22Rv1 (cell line): ENCODE measurements at regions not wholly inside any gene's neighbourhood (a gene's known extent, or its start where the extent isn't known, plus 50 kb on each side); places are given as distances from the start of the nearest gene placed in this dataset.

Source experiments
- H3K27ac ChIP-seq: fragments of 450-650 bp; 2 replicates; pipeline ENCODE4 v1.5.1; 2017
- ZFX ChIP-seq: fragments of 450-650 bp; IDR thresholded peaks from 2 replicates; pipeline ENCODE4 v1.6.1; 2017; ENCODE audit warnings: antibody characterized with exemption, borderline replicate concordance
- TF ChIP-seq, protein P1 (sequence below): fragments of 450-650 bp; IDR thresholded peaks from 2 replicates; pipeline ENCODE4 v1.5.1; 2017; ENCODE audit warnings: mild to moderate bottlenecking

DNA sequence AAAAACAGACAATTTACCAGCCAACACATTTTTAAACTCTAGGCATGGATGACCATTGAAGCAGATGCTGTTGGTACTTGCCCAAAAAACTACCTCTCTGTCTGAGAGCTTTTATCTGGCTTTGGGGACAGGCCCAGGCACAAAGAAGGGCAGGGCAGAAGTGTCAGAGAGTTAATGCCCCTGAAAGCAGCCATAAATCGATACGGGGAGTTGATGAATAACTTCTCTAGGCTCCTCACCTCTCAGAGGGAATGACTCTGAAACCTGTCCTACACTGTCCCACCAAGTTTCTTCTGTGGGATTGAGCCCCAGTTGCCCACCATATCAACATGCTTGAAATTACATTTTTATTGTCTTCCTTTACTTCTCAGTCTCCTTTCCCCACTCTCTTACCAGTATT, 113.0 kb upstream of the DAAM1 start:
- H3K27ac ChIP-seq = no peak overlapping the region
- TF ChIP-seq, protein P1, sequence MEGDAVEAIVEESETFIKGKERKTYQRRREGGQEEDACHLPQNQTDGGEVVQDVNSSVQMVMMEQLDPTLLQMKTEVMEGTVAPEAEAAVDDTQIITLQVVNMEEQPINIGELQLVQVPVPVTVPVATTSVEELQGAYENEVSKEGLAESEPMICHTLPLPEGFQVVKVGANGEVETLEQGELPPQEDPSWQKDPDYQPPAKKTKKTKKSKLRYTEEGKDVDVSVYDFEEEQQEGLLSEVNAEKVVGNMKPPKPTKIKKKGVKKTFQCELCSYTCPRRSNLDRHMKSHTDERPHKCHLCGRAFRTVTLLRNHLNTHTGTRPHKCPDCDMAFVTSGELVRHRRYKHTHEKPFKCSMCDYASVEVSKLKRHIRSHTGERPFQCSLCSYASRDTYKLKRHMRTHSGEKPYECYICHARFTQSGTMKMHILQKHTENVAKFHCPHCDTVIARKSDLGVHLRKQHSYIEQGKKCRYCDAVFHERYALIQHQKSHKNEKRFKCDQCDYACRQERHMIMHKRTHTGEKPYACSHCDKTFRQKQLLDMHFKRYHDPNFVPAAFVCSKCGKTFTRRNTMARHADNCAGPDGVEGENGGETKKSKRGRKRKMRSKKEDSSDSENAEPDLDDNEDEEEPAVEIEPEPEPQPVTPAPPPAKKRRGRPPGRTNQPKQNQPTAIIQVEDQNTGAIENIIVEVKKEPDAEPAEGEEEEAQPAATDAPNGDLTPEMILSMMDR = no peak
- TF ChIP-seq ZFX = no peak

DNA sequence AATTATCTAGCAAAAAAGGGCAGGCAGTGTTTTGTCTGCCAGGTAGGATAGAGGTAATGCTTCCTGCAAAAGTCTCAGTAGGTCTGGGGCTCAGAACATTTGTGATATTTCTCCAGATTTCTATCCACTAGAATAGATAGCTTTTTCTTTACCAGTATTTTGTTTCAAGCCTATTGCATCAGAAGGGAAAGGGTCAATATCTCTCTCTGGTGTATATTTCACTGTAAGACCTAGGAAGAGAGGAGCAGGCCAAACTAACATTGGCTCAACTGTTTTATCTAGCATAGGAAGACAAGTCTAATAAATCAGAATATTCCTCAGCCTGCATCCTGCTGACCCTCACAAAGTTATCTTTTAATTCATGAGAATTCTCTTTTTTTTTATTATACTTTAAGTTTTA, 106.7 kb upstream of the DAAM1 start:
- no peak for TF ChIP-seq ZFX
- TF ChIP-seq, protein P1 = no peak
- no peak overlapping the region for H3K27ac ChIP-seq

DNA sequence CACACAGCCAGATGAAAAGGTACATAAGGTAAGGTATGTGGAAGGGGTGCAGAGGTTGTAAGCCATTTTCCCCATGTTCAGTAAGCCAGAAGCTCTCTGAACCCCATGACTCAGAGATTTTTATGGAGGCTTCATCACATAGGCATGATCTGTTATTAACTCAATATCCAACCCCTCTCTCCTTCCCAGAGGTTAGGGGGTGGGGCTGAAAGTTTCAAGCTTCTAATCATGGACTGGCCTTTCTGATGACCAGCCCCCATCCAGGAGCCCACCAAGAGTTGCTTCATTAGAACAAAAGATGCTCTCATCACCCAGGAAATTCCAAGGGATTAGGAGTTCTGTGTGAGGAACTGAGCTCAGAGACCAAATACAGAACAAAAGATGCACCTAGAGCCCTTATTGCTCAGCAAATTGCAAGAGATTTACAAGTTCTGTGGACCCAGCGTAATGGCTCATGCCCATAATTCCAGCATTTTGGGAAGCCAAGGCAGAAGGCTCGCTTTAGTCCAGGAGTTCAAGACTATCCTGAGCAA, 103.2 kb upstream of the DAAM1 start:
- no peak overlapping the region for H3K27ac ChIP-seq
- TF ChIP-seq ZFX = no peak
- TF ChIP-seq, protein P1 = no peak

DNA sequence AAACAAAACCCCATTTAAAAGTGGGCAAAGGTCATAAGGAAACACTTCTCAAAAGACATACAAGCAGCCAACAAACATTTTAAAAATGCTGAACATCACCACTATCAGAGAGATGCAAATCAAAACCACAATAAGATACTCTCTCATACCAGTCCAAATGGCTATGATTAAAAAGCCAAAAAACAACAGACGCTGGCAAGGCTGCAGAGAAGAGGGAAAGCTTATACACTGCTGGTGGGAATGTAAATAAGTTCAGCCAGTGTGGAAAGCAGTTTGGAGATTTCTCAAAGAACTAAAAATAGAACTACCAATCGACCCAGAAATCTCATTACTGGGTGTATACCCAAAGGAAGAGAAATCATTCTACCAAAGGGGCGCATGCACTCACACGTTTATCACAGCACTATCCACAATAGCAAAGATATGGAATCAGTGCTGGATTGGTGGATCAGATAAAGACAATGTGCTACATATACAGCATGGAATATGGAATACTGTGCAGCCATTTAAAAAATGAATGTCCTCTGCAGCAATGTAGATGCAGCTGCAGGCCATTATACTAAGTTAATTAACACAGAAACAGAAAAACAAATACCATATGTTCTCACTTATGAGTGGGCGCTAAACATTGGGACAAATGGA, 102.1 kb upstream of the DAAM1 start:
- no peak overlapping the region for H3K27ac ChIP-seq
- TF ChIP-seq, protein P1 = no peak
- no peak for TF ChIP-seq ZFX

DNA sequence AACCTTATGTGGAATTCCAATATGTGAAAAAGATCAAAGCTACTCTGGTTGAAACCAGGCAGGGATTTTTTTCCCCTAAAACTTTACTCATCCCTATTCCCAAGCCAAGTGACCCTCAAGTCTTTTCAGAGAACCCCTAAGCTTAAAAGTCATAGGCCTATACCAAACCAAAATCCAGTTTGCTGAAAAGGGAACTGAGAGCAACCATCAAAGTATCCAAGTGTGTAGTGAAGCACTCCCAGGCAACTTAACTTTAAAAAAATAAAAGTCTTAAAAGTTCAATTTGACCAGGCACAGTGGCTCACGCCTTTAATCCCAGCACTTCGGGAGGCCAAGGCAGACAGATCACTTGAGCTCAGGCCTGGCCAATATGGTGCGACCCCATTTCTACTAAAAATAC, 101.2 kb upstream of the DAAM1 start:
- no peak for TF ChIP-seq ZFX
- TF ChIP-seq, protein P1 = no peak

DNA sequence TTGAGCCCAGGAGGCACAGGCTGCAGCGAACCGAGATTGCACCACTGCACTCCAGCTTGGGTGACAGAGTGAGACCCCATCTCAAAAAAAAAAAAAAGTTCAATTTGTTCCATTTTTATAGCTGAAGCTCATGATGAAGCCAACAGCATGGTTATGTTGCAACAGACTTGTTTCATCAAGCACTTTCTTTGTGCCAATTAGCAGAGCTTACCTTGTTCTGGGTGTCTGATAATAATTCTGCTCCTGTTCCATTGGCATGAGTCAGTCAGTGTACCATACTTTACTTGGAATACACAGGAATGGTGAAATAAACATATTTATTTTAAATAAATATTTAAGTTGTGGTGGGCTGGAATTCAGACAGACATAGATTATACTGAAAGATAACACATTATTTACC, 100.8 kb upstream of the DAAM1 start:
- no peak overlapping the region for H3K27ac ChIP-seq
- TF ChIP-seq, protein P1 = no peak
- no peak for TF ChIP-seq ZFX

More for the DNA sequence above, 101.2 kb upstream of the DAAM1 start:
- H3K27ac ChIP-seq = no peak overlapping the region

DNA sequence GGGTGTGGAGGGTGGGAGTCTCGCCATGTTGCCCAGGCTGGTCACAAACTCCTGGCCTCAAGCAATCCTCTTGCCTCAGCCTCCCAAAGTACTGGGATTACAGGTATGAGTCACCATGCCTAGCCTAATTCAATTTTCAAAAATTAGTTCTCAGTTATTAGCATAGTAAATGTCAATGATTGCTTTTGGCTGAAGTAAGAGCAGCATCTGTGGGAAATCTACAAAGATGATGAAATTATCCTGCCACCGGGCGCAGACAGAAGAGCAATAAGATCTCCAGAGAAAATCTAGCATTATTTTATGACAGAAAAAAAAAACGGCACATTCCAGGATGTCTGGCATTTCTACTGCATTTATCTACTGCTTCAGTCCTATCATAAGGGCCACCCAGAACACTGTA, 97.9 kb upstream of the DAAM1 start:
- TF ChIP-seq ZFX = no peak
- TF ChIP-seq, protein P1 = no peak
- H3K27ac ChIP-seq = no peak overlapping the region
